GM12891 (cell line): ENCODE measurements at regions not wholly inside any gene's neighbourhood (a gene's known extent, or its start where the extent isn't known, plus 50 kb on each side); places are given as distances from the start of the nearest gene placed in this dataset.

Experiments used
- PAX5 ChIP-seq: IDR thresholded peaks from 2 replicates; pipeline ENCODE4 v1.6.1; 2011; ENCODE audit warnings: low read length, moderate library complexity, mild to moderate bottlenecking; ENCODE audit not compliant: insufficient read depth, severe bottlenecking
- POLR2A ChIP-seq: IDR thresholded peaks from 2 replicates; pipeline ENCODE4 v1.6.1; 2011; ENCODE audit warnings: low read depth, low read length, control low read depth
- POLR2AphosphoS5 ChIP-seq: IDR thresholded peaks from 2 replicates; pipeline ENCODE4 v1.6.1; 2011; ENCODE audit warnings: low read depth, low read length, control low read depth
- POU2F2 ChIP-seq: IDR thresholded peaks from 2 replicates; pipeline ENCODE4 v1.6.1; 2011; ENCODE audit warnings: low read depth, mild to moderate bottlenecking, control low read depth, low read length, moderate library complexity
- SPI1 ChIP-seq: IDR thresholded peaks from 2 replicates; pipeline ENCODE4 v1.6.1; 2011; ENCODE audit warnings: low read depth, low read length, control low read depth
- TAF1 ChIP-seq: IDR thresholded peaks from 2 replicates; pipeline ENCODE4 v1.6.1; 2011; ENCODE audit warnings: low read depth, low read length, control low read depth

GRCh38 chr1:227417756-227418480, 99.6 kb upstream of the CDC42BPA start:
- TF ChIP-seq POLR2A (no peak), SPI1 (no peak), TAF1 (no peak), POLR2AphosphoS5 (no peak), PAX5 (no peak), POU2F2 (no peak)
